ENCODE measurements at regions not wholly inside any gene's neighbourhood (a gene's known extent, or its start where the extent isn't known, plus 50 kb on each side); places are given as distances from the start of the nearest gene placed in this dataset.

GRCh38 chr2:226411205-226411604 lies 388.4 kb downstream of the IRS1 start (continued):
- TF ChIP-seq ZBTB46 (CRISPR knock-in tag; IDR thresholded peaks at IDR 0.05; ENCODE audit: borderline replicate concordance): peak; percentile 50; the same call in 1 of the 2 replicates
- 0 out of 2 replicates have a peak, but pooled peaks have one; percentile 73 for TF ChIP-seq ZNF383 (CRISPR knock-in tag; IDR thresholded peaks at IDR 0.05; ENCODE audit: borderline replicate concordance)
- TF ChIP-seq ZNF362 (CRISPR knock-in tag; IDR thresholded peaks at IDR 0.05; ENCODE audit: borderline replicate concordance): 0 out of 2 replicates have a peak, but pooled peaks have one; percentile 25
- TF ChIP-seq RAD51 (IDR thresholded peaks at IDR 0.05; ENCODE audit: borderline replicate concordance): no peak
- 0 out of 2 replicates have a peak, but pooled peaks have one; percentile 41 for TF ChIP-seq ARNTL (CRISPR knock-in tag; IDR thresholded peaks at IDR 0.05)
- 0 out of 2 replicates have a peak, but pooled peaks have one; percentile 11 for TF ChIP-seq ZNF609 (CRISPR knock-in tag; IDR thresholded peaks at IDR 0.05; ENCODE audit: borderline replicate concordance)
- TF ChIP-seq JUN (CRISPR knock-in tag; IDR thresholded peaks at IDR 0.05): 0 out of 2 replicates have a peak, but pooled peaks have one; percentile 10
